Fibroblast of skin of back (primary cell): ENCODE measurements at regions not wholly inside any gene's neighbourhood (a gene's known extent, or its start where the extent isn't known, plus 50 kb on each side); places are given as distances from the start of the nearest gene placed in this dataset.
"Not testable (repeated sequence)": the region's sequence is repeated elsewhere in the genome, so short reads cannot be mapped to it uniquely, and the experiment has no call there.

Experiments used
- DNase-seq: peaks from one replicate; pipeline ENCODE4 v3.0.0-alpha.2; 2013

- DNase-seq = no peak
Measured at GRCh38 chr1:163583661-163584181, 262.0 kb downstream of the NUF2 start.

- no peak for DNase-seq
Measured at GRCh38 chr1:163585796-163586195, 264.0 kb downstream of the NUF2 start.

GRCh38 chr1:163588796-163589195 lies 267.0 kb downstream of the NUF2 start:
- DNase-seq = no peak

GRCh38 chr1:163589735-163590134 lies 268.0 kb downstream of the NUF2 start:
- no peak for DNase-seq

- DNase-seq = not testable (repeated sequence)
Measured at GRCh38 chr1:163591131-163591530, 269.4 kb downstream of the NUF2 start.

GRCh38 chr1:163592623-163593022 lies 270.9 kb downstream of the NUF2 start:
- DNase-seq = not testable (repeated sequence)

GRCh38 chr1:163596106-163596505 lies 274.4 kb downstream of the NUF2 start:
- not testable (repeated sequence) for DNase-seq

- DNase-seq = no peak
Measured at GRCh38 chr1:163596541-163597258, 274.9 kb downstream of the NUF2 start.

GRCh38 chr1:163604321-163604720 lies 282.6 kb downstream of the NUF2 start:
- DNase-seq = no peak

- no peak for DNase-seq
Measured at GRCh38 chr1:163604896-163605295, 283.1 kb downstream of the NUF2 start.

- DNase-seq = no peak
Measured at GRCh38 chr1:163608979-163609378, 287.2 kb downstream of the NUF2 start.

GRCh38 chr1:163609858-163610257 lies 288.1 kb downstream of the NUF2 start:
- no peak for DNase-seq

- DNase-seq = no peak
Measured at GRCh38 chr1:163610486-163610885, 288.7 kb downstream of the NUF2 start.

GRCh38 chr1:163614361-163614760 lies 292.6 kb downstream of the NUF2 start:
- no peak for DNase-seq

GRCh38 chr1:163628034-163628773 lies 306.4 kb downstream of the NUF2 start:
- DNase-seq = no peak

- no peak for DNase-seq
Measured at GRCh38 chr1:163632269-163632668, 310.5 kb downstream of the NUF2 start.

- no peak for DNase-seq
Measured at GRCh38 chr1:163633366-163633765, 311.6 kb downstream of the NUF2 start.

GRCh38 chr1:163645676-163646075 lies 323.9 kb downstream of the NUF2 start:
- DNase-seq = not testable (repeated sequence)

- DNase-seq = no peak
Measured at GRCh38 chr1:163650624-163651023, 328.9 kb downstream of the NUF2 start.

GRCh38 chr1:163652441-163652840 lies 330.7 kb downstream of the NUF2 start:
- no peak for DNase-seq

- no peak for DNase-seq
Measured at GRCh38 chr1:163655565-163655964, 333.8 kb downstream of the NUF2 start.

GRCh38 chr1:163656095-163656759 lies 334.5 kb downstream of the NUF2 start:
- no peak for DNase-seq

GRCh38 chr1:163657719-163658118 lies 336.0 kb downstream of the NUF2 start:
- DNase-seq = no peak
